ENCODE measurements at regions not wholly inside any gene's neighbourhood (a gene's known extent, or its start where the extent isn't known, plus 50 kb on each side); places are given as distances from the start of the nearest gene placed in this dataset.

- Histone ChIP-seq H2BK120ac (replicated peaks; ENCODE audit: low read depth, low read length) (no peak overlapping the region), H3K14ac (ENCODE audit: insufficient read length) (no peak overlapping the region), H2BK15ac (ENCODE audit: low read length) (no peak overlapping the region), H3K79me2 (ENCODE audit: control insufficient read depth in 1 of 2, insufficient read depth in 2 of 2, low read length in 2 of 2) (no peaks in the 10 kb centered on the region), H3K79me1 (ENCODE audit: low read depth, low read length) (no peaks in the 10 kb centered on the region), H4K5ac (ENCODE audit: insufficient read length, low read depth, low read length) (no peak overlapping the region), H2AK5ac (ENCODE audit: low read depth, low read length) (no peak overlapping the region), H2BK12ac (ENCODE audit: low read depth, low read length) (no peak overlapping the region), H3K4me3 (ENCODE audit: extremely low read depth in 1 of 4, insufficient read depth in 2 of 4, low read depth in 3 of 4, low read length in 4 of 4) (no peak overlapping the region), H4K91ac (replicated peaks; ENCODE audit: insufficient read length, low read length) (no peak overlapping the region), H3K27me3 (replicated peaks in 1 of 4; ENCODE audit: control insufficient read depth in 3 of 4, extremely low read depth in 1 of 4, insufficient read depth in 3 of 4, low read length in 3 of 4) (no peaks in the 10 kb centered on the region), H3K9ac (replicated peaks in 1 of 4; ENCODE audit: extremely low read depth in 1 of 4, low read depth in 3 of 4, low read length in 3 of 4) (no peak overlapping the region), H3K18ac (ENCODE audit: extremely low read depth, low read length) (no peak overlapping the region), H3K23me2 (ENCODE audit: low read depth, low read length) (no peaks in the 10 kb centered on the region), H4K8ac (ENCODE audit: extremely low read depth, insufficient read depth, low read length) (no peak overlapping the region), H3K4ac (replicated peaks; ENCODE audit: insufficient read length, low read depth, low read length) (no peak overlapping the region), H2BK20ac (ENCODE audit: low read length) (no peak overlapping the region), H3K4me2 (ENCODE audit: insufficient read depth in 1 of 2, low read depth in 2 of 2, low read length in 2 of 2) (no peak overlapping the region), H2AFZ (ENCODE audit: low read length) (no peak overlapping the region), H3K56ac (replicated peaks; ENCODE audit: insufficient read length, low read depth, low read length) (no peak overlapping the region), H3K4me1 (replicated peaks in 1 of 4; ENCODE audit: control insufficient read depth in 3 of 4, insufficient read depth in 4 of 4, low read length in 3 of 4) (no peaks in the 10 kb centered on the region), H2BK5ac (ENCODE audit: low read depth, low read length) (no peak overlapping the region), H4K20me1 (replicated peaks in 1 of 2; ENCODE audit: control insufficient read depth in 1 of 2, insufficient read depth in 2 of 2, low read length in 2 of 2) (no peaks in the 10 kb centered on the region), H3K27ac (ENCODE audit: low read depth, low read length) (no peak overlapping the region), H3K23ac (ENCODE audit: insufficient read length) (no peak overlapping the region), H3K36me3 (ENCODE audit: control insufficient read depth in 2 of 4, insufficient read depth in 4 of 4, low read length in 3 of 4) (no peaks in the 10 kb centered on the region), H3K9me3 (ENCODE audit: insufficient read depth in 2 of 2, low read depth in 1 of 2, low read length in 1 of 2) (no peaks in the 10 kb centered on the region)
- TF ChIP-seq POLR2A (IDR thresholded peaks at IDR 0.05; ENCODE audit: control extremely low read depth in 1 of 2, low read depth in 2 of 2, low read length in 2 of 2) (no peak), CTCF (IDR thresholded peaks at IDR 0.05; ENCODE audit: control extremely low read depth in 1 of 3, insufficient read depth in 1 of 3, low read depth in 1 of 3, low read length in 3 of 3) (no peak), HDAC6 (IDR thresholded peaks at IDR 0.05; ENCODE audit: low read depth, low read length) (no peak), RBBP5 (IDR thresholded peaks at IDR 0.05; ENCODE audit: borderline replicate concordance, low read depth, low read length) (no peak), SUZ12 (IDR thresholded peaks at IDR 0.05; ENCODE audit: low read length) (no peak)
- CTCF ChIA-PET (ENCODE audit: partially characterized antibody) = interaction anchor here (0.7 to 10.9 kb wide), 9 partner anchors 18 to 566 kb away, joined by 3 to 108 read pairs (median 3); no protein-coding TSS in a partner anchor
- no peak for FAIRE-seq
- no peak for DNase-seq (ENCODE audit: low read depth in 1 of 2, low spot score in 2 of 2)
- POLR2A ChIA-PET (ENCODE audit: partially characterized antibody) = no interaction called here
- WGBS, 2 experiments (ENCODE audit: extremely low coverage in 1 of 2, insufficient coverage in 1 of 2, insufficient read length in 1 of 2, insufficient replicate concordance in 2 of 2, low coverage in 1 of 2, low lambda C conversion rate in 2 of 2, missing lambda C conversion rate in 1 of 2) = 90% methylated on average over 5 of the region's 5 CpGs; no CpG with 5 or more reads in 1 of the 2 experiments
Observed at GRCh38 chr7:106170651-106171050, 58.5 kb upstream of the SYPL1 start.

Data from H1 (cell line).